Esophagus mucosa (tissue), 1 donor: ENCODE measurements at regions not wholly inside any gene's neighbourhood (a gene's known extent, or its start where the extent isn't known, plus 50 kb on each side); places are given as distances from the start of the nearest gene placed in this dataset.
"Not testable (repeated sequence)": the region's sequence is repeated elsewhere in the genome, so short reads cannot be mapped to it uniquely, and the experiment has no call there.

Source experiments
- ATAC-seq: fragments of 200-7000 bp; cut with Tn5 transposase; one replicate; pipeline ENCODE4 v1.9.1; 2020
- donor health status: DM: yes; HTN: yes; CAD: no.

DNA sequence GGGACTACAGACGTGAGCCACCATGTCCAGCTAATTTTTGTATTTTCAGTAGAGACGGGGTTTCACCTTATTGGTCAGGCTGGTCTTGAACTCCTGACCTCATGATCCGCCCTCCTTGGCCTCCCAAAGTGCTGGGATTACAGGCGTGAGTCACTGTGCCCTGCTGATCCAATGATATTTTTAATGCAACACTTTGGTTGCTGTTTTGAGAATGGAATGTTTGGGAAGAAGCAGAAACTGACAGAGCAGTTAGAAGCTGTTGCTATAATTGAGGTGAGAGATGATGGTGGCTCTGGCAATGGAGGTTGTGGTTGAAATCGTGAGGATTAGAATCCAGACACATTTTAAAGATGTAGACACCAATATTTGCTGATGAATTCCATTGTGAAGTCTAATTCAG lies 1209.9 kb upstream of the GOT2 start:
- not testable (repeated sequence) for ATAC-seq

GRCh38 chr16:59941594-59941993 lies 1207.5 kb upstream of the GOT2 start:
- no peak for ATAC-seq

- no peak for ATAC-seq
Measured at GRCh38 chr16:59920054-59920453, 1185.9 kb upstream of the GOT2 start.

DNA sequence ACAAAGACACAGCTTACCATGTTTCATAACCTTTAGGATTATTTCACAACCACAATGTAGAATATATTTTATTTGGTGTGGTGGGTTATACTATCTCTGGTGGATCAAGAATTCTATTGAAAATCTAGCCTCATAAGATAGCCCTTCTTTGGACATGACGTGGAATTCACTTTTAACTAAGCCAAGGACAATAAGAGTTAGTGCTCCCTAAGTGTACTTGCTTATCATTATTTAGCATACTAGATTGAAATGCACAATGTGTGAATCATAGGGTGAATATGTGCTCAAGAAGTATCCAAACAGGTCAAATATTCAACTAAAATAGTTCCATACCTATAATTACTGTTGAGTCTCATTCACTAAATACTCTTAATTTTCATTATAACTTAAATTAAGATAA lies 1179.5 kb upstream of the GOT2 start:
- no peak for ATAC-seq

GRCh38 chr16:59909262-59909661 lies 1175.1 kb upstream of the GOT2 start:
- ATAC-seq: no peak

- no peak for ATAC-seq
Measured at GRCh38 chr16:59907611-59908010, 1173.5 kb upstream of the GOT2 start.

- ATAC-seq: no peak
Measured at GRCh38 chr16:59905606-59906005, 1171.5 kb upstream of the GOT2 start.

DNA sequence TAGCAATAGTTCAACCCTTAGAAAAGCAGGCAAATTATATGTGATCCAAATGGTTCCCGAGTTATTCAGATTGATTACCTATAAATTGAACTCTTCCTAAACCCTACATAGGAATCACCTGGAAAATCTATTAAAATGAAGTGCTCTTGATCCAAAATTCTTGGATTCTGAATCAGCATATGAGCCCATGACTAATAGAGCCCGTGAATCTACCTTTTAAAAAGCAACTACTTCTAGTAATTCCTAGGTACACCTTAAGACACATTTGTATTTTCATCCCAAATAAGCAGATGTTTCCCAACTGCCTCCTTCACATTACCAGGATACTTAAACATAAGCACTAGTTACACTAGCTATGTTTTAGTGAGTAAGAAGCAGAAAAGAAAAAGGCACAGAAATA lies 1171.0 kb upstream of the GOT2 start:
- no peak for ATAC-seq

DNA sequence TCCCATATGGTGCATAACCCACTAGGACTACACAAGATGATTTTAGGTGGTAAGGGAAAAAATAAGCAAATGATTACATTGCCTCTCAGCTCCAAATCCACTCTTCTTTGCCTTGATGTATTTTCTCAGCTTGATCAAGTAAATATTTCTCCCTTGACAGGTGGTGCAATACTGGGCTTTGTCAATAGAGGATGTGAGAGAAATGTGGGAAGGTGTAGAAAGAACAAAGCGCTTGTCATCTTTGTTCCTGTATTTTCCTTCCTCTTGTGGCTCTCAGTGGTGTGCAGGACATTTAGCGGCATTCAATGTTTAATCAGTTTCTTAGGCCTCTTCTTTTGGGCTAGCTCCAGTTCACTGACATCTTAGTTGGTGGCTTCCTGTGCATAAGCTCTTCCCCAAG lies 1165.8 kb upstream of the GOT2 start:
- no peak for ATAC-seq

- no peak for ATAC-seq
Measured at GRCh38 chr16:59892376-59892775, 1158.3 kb upstream of the GOT2 start.

DNA sequence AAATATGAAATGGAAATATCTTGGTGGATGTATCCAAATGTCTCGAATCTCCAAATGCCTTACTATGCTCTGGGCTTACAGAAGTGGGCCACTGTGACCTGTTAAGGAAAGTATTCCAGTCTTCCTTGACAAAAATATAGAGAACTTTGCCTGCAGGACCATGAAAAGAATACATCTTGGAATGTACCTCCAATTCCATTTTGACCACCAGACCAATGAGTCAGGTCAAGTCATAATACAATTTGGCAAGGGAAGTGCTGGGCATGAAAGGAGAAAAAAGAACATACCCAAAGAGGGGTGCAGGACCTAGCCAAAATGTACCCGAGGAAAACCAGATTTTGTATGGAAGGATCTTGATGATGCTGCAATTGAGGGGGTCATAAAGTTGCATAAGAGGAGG lies 1153.7 kb upstream of the GOT2 start:
- ATAC-seq: no peak

DNA sequence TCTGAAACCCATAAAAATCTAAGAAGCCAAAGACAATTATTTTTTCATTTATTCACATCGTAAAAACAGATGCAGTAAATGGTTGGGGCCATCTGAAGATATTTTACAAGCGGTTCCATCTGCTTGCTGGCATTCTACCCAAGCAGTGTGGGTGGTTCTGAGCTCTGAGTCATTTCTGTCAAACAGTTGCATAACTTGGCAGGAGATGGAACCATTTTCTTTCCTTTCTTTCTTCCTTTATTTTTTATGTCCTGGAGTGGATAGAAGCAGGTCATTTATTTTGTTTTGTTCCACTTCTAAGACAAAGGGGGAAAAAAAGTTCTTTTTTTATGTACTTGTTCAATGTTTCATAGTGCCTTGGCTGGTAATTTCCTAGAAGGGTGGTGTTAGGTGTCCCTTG lies 1151.9 kb upstream of the GOT2 start:
- ATAC-seq: peak; percentile 65

DNA sequence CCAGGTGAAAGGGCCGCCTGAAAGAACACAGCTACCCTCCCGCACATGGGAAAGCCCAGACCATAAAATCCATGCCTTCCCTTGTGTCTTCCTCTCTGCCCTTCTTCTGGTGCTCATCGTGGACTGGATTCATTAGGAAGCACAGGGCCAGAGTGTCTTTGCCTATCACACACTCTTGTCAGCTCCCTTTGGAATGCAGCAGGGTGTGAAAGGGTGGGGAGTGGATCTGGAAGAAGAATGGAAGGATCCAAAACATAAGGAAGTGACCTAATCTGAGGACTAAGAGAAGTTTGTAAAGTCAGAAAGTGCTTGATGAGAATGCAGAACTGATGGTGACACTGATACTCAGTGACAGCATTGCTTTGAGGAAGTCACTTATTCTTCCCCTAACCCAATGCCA lies 1147.3 kb upstream of the GOT2 start:
- ATAC-seq: peak; percentile 48

DNA sequence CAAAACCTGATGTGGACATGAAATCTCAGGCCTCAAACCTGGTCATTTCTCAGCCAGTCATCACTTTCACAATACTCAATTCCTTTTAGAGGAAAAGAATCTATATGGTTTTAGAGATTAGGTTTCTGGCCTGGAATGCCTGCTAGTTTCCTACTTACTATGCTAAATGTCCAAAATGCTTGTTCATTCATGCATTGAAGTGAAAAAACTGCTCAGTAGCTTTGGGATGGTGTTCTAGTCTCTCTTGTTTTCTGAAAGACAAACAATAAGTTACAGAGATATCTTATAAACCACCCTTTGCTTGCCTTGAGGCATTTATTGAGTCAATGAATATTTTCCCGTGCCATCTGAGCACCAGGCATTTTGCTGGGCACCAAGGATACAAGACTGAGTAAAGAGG lies 1146.5 kb upstream of the GOT2 start:
- peak; percentile 17 for ATAC-seq

DNA sequence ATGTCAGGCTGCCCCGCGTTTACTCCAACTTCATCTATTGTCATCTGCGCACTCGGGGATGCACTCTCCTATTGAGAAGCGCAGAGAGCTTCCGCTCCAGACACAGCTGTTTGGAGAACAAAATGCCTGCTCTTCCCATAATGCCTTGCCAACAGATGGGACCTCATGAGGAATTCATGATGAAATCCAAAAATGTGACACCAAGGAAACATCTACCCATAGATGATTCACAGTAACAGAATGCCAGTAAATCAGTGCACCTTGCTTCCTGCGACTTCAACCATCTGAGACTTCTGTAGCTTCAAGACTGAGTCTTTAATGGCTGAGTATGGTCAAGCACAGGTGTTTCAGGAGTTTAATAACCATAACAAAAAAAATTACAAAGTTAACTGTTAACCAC lies 1144.9 kb upstream of the GOT2 start:
- no peak for ATAC-seq

GRCh38 chr16:59878479-59878878 lies 1144.4 kb upstream of the GOT2 start:
- peak; percentile 81 for ATAC-seq

- no peak for ATAC-seq
Measured at GRCh38 chr16:59864981-59865666, 1131.0 kb upstream of the GOT2 start.

DNA sequence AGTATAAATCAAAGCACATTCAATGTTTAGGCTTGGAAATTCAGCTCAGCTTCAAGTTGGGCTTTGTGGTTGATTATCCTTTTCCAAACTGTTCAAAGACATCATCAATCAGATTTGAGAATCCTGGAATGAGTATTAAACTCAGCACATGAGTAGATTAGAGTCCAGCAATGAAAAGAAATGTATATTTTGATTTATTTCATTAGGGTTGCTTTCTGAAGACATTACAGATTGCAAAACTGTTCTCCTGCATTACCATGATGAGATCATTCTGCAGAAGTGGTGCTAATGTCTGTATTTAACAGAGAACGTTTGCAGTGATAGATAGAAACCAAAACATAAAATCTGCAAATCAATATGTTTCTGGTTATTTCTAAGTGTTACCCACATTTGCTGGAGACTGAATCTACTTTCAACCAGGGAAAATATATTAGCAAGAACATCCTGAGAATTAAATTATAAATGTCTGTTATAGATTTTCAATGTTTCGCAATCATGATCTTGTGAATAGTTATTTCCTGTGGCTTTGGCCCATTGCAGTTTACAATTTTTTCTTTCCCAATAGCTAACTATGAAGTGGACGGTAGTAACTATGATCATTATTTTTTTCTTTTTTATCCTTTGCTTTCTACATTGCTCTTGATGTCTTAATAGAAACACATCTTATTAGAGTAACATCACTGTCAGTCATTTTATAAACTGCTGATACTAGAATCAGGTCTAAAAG lies 1125.7 kb upstream of the GOT2 start:
- ATAC-seq: no peak

DNA sequence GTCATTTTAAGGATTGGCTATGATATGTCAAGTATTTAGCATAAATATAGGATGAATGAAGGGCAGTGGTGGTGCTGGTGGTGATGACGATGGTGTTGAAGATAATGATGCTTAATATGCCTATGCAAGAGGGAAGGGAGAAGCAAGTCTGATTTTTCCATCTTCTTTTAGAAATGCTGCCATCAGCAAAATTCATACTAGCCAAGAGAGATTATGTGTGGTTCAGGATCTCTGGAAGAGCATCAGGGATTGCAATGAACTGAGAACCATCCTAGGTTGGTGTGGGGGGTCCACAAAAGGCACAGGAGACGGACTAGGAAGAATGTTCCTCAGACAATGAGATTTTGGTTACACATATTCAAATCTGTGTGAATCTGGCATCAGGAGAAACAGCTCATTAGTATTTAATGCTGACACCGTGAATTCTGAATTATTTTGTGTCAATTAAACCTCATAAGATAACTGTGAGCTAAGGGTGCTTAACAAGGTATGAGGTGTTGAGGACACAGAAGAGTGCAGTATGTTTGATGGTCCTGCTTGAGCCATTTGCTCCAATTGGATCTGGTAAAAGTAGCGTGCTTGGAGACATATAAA lies 1120.8 kb upstream of the GOT2 start:
- no peak for ATAC-seq

- ATAC-seq: no peak
Measured at GRCh38 chr16:59849716-59850115, 1115.6 kb upstream of the GOT2 start.

DNA sequence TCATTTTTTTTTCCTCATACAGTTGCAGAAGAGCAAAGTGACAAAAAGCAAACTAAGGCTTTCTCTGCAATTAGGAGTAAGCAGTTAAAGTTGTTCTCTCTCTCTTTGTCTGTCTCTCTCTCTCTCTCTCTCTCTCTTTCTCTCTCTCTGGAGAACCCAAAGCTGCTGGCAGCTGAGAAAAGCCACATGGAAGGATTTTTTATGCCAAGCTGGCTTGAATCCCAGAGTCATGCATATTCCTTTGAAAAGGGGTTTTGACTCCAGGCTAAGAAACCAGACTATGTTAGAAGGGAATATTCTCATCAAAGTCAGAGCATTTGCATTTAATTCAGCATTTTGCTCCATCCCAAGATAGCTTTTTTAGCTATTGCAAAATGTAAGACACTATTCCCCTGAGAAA lies 1114.2 kb upstream of the GOT2 start:
- ATAC-seq: no peak

DNA sequence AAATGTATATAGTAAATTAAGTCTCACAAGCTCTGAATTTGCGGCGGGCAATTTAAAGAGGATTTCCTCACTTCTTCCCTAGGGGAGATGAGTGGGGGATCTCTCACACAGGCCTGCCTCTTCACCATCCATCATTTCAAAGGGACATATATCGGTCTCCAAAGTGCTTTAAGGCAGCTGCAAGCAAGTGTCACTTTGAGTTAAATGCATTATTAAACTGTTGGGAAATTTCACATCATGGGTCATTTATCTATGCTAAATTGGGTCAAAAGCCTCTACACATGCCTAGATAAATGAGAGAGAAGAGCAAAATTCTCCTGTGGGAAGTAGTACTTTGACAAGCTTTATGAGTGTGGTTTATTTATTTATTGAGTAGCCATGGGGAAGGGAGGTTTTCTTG lies 1106.1 kb upstream of the GOT2 start:
- no peak for ATAC-seq

DNA sequence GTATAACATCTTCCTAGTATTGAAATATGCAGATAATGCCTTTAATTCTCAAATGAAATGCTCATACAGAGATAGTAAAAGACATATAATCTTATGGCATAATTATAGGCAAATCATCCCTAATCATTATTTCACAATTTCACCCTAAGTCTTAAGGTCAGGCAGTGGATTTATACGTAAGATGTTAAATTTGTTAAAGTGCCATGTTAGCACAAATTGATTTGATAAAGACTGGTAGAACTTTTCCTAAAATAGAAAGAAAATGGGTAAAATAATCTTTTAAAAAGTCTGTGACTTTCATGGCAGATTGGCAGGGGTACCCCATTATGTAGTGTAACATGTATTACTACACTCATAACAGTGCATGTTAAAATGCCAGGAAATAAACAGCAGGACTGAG lies 1092.7 kb upstream of the GOT2 start:
- ATAC-seq: no peak

DNA sequence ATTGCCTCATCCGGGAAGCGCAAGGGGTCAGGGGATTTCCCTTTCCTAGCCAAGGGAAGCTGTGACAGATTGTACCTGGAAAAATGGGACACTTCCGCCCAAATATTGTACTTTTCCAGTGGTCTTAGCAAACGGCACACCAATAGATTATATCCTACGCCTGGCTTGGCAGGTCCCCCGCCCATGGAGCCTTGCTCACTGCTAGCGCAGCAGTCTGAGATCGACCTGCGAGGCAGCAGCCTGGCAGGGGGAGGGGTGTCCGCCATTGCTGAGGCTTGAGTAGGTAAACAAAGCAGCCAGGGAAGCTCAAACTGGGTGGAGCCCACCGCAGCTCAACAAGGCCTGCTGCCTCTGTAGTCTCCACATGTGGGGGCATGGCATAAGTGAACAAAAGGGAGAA lies 1075.4 kb upstream of the GOT2 start:
- not testable (repeated sequence) for ATAC-seq
